OCI-LY1 (cell line): ENCODE measurements at regions not wholly inside any gene's neighbourhood (a gene's known extent, or its start where the extent isn't known, plus 50 kb on each side); places are given as distances from the start of the nearest gene placed in this dataset.

Source experiments
- EZH2 ChIP-seq: fragments of 200-600 bp; sonication (generic), shearing (Covaris generic); IDR thresholded peaks from 2 replicates; pipeline ENCODE4 v1.8.0; 2017; ENCODE audit warnings: borderline replicate concordance, mixed run types, mild to moderate bottlenecking, antibody characterized with exemption, low read length, moderate library complexity, mixed read lengths
- TF ChIP-seq, protein P1 (sequence below): fragments of 200-600 bp; sonication (generic), shearing (Covaris generic); IDR thresholded peaks from 2 replicates; pipeline ENCODE4 v1.5.1; 2017; ENCODE audit warnings: mild to moderate bottlenecking, antibody characterized with exemption, low read length, moderate library complexity, mixed read lengths

GRCh38 chr14:56874375-56874774, 64.1 kb upstream of the OTX2 start:
- TF ChIP-seq, protein P1, sequence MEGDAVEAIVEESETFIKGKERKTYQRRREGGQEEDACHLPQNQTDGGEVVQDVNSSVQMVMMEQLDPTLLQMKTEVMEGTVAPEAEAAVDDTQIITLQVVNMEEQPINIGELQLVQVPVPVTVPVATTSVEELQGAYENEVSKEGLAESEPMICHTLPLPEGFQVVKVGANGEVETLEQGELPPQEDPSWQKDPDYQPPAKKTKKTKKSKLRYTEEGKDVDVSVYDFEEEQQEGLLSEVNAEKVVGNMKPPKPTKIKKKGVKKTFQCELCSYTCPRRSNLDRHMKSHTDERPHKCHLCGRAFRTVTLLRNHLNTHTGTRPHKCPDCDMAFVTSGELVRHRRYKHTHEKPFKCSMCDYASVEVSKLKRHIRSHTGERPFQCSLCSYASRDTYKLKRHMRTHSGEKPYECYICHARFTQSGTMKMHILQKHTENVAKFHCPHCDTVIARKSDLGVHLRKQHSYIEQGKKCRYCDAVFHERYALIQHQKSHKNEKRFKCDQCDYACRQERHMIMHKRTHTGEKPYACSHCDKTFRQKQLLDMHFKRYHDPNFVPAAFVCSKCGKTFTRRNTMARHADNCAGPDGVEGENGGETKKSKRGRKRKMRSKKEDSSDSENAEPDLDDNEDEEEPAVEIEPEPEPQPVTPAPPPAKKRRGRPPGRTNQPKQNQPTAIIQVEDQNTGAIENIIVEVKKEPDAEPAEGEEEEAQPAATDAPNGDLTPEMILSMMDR: peak; percentile 71
- TF ChIP-seq EZH2: no peak
